GM18517 (cell line): ENCODE measurements at regions not wholly inside any gene's neighbourhood (a gene's known extent, or its start where the extent isn't known, plus 50 kb on each side); places are given as distances from the start of the nearest gene placed in this dataset.

Source experiments
- ATAC-seq: cut with Tn5 transposase; IDR thresholded peaks from one replicate; pipeline ENCODE4 v1.9.1; 2021; ENCODE audit warnings: mild to moderate bottlenecking, moderate library complexity; ENCODE audit not compliant: unreplicated experiment

- no peak for ATAC-seq
These were observed 185.7 kb upstream of the NWD2 start for GRCh38 chr4:37058826-37059225.

GRCh38 chr4:37066159-37066558 is 178.4 kb upstream of the NWD2 start:
- no peak for ATAC-seq

- ATAC-seq: no peak
These were observed 176.0 kb upstream of the NWD2 start for GRCh38 chr4:37068580-37068979.

- no peak for ATAC-seq
These were observed 174.5 kb upstream of the NWD2 start for GRCh38 chr4:37070041-37070440.

- no peak for ATAC-seq
These were observed 173.0 kb upstream of the NWD2 start for GRCh38 chr4:37071576-37071975.

GRCh38 chr4:37073226-37073840 is 171.2 kb upstream of the NWD2 start:
- no peak for ATAC-seq

- no peak for ATAC-seq
These were observed 161.6 kb upstream of the NWD2 start for GRCh38 chr4:37082912-37083311.

GRCh38 chr4:37095925-37096324 is 148.6 kb upstream of the NWD2 start:
- no peak for ATAC-seq

- ATAC-seq: no peak
These were observed 143.4 kb upstream of the NWD2 start for GRCh38 chr4:37101182-37101581.

- ATAC-seq: no peak
These were observed 142.9 kb upstream of the NWD2 start for GRCh38 chr4:37101686-37102085.

- ATAC-seq: no peak
These were observed 134.8 kb upstream of the NWD2 start for GRCh38 chr4:37109756-37110155.

GRCh38 chr4:37124800-37125199 is 119.7 kb upstream of the NWD2 start:
- no peak for ATAC-seq

GRCh38 chr4:37126051-37126450 is 118.5 kb upstream of the NWD2 start:
- no peak for ATAC-seq

GRCh38 chr4:37130465-37130864 is 114.1 kb upstream of the NWD2 start:
- no peak for ATAC-seq

- no peak for ATAC-seq
These were observed 112.1 kb upstream of the NWD2 start for GRCh38 chr4:37132351-37132974.

- no peak for ATAC-seq
These were observed 111.6 kb upstream of the NWD2 start for GRCh38 chr4:37132975-37133360.

GRCh38 chr4:37138019-37138653 is 106.4 kb upstream of the NWD2 start:
- ATAC-seq: peak; percentile 75

- ATAC-seq: peak; percentile 65
These were observed 105.8 kb upstream of the NWD2 start for GRCh38 chr4:37138789-37139188.

GRCh38 chr4:37139987-37140386 is 104.6 kb upstream of the NWD2 start:
- no peak for ATAC-seq

- no peak for ATAC-seq
These were observed 98.3 kb upstream of the NWD2 start for GRCh38 chr4:37146260-37146659.

GRCh38 chr4:37157476-37158167 is 86.9 kb upstream of the NWD2 start:
- no peak for ATAC-seq

GRCh38 chr4:37160653-37161052 is 83.9 kb upstream of the NWD2 start:
- ATAC-seq: no peak
